Left ventricle myocardium inferior (tissue), 1 donor: ENCODE measurements at regions not wholly inside any gene's neighbourhood (a gene's known extent, or its start where the extent isn't known, plus 50 kb on each side); places are given as distances from the start of the nearest gene placed in this dataset.
"Not testable (repeated sequence)": the region's sequence is repeated elsewhere in the genome, so short reads cannot be mapped to it uniquely, and the experiment has no call there.

Source experiments
- DNase-seq: peaks from one replicate; pipeline ENCODE4 v3.0.0-alpha.2; 2020
- H3K27ac ChIP-seq: fragments of 200-600 bp; replicated peaks from 2 replicates; pipeline ENCODE4 v1.8.0; 2021
- H3K27me3 ChIP-seq: fragments of 200-600 bp; 2 replicates; pipeline ENCODE4 v1.8.0; 2021; ENCODE audit warnings: low read depth
- H3K36me3 ChIP-seq: fragments of 200-600 bp; 2 replicates; pipeline ENCODE4 v1.8.0; 2021
- H3K4me1 ChIP-seq: fragments of 200-600 bp; 2 replicates; pipeline ENCODE4 v1.8.0; 2021
- H3K4me3 ChIP-seq: fragments of 200-600 bp; 2 replicates; pipeline ENCODE4 v1.8.0; 2021; ENCODE audit warnings: mild to moderate bottlenecking, moderate library complexity
- H3K9me3 ChIP-seq: fragments of 200-600 bp; replicated peaks from 2 replicates; pipeline ENCODE4 v1.8.0; 2021
- intact Hi-C: fragments of 100-400 bp; cut with micrococcal nuclease; formaldehyde crosslinking; loops from one replicate; pipeline ENCODE4 v1.11.0; 2022
- TF ChIP-seq, protein P1 (sequence below): fragments of 200-600 bp; IDR thresholded peaks from 2 replicates; pipeline ENCODE4 v1.8.0; 2021; ENCODE audit warnings: antibody characterized with exemption, mild to moderate bottlenecking, borderline replicate concordance
- donor health status: DM: no; HTN: yes; CAD: no; lungs with severe emphysema.

DNA sequence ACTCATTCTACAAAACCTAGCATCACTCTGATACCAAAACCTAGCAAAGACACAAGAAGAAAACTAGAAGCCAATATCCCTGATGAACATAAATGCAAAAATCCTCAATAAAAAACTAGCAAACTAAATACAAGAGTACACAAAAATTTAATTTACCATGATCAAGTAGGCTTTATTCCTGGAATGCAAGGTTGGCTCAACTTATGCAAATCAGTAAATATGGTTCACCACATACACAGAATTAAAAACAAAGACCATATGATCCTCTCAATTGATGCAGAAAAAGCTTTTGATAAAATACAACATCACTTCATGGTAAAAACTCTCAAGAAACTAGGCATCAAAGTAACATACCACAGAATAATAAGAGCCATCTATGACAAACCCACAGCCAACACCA lies 188.3 kb downstream of the ETAA1 start:
- H3K36me3 ChIP-seq: no peaks in the 10 kb centered on the region
- TF ChIP-seq, protein P1, sequence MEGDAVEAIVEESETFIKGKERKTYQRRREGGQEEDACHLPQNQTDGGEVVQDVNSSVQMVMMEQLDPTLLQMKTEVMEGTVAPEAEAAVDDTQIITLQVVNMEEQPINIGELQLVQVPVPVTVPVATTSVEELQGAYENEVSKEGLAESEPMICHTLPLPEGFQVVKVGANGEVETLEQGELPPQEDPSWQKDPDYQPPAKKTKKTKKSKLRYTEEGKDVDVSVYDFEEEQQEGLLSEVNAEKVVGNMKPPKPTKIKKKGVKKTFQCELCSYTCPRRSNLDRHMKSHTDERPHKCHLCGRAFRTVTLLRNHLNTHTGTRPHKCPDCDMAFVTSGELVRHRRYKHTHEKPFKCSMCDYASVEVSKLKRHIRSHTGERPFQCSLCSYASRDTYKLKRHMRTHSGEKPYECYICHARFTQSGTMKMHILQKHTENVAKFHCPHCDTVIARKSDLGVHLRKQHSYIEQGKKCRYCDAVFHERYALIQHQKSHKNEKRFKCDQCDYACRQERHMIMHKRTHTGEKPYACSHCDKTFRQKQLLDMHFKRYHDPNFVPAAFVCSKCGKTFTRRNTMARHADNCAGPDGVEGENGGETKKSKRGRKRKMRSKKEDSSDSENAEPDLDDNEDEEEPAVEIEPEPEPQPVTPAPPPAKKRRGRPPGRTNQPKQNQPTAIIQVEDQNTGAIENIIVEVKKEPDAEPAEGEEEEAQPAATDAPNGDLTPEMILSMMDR: no peak
- peaks cover 70% of the 10 kb centered on the region for H3K9me3 ChIP-seq
- no peak overlapping the region for H3K27ac ChIP-seq
- no peak overlapping the region for H3K4me3 ChIP-seq
- no peak for DNase-seq
- intact Hi-C loops: no loop called here
- H3K4me1 ChIP-seq: no peaks in the 10 kb centered on the region
- H3K27me3 ChIP-seq: no peaks in the 10 kb centered on the region

DNA sequence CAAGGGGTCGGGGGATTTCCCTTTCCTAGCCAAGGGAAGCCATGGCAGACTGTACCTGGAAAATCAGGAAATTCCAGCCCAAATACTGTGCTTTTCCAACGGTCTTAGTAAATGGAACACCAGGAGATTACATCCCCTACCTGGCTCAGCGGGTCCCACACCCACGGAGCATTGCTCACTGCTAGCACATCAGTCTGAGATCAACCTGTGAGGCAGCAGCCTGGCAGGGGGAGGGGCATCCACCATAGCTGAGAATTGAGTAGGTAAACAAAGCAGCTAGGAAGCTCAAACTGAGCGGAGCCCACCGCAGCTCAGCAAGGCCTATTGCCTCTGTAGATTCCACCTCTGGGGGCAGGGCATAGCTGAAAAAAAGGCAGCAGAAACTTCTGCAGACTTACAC lies 192.0 kb downstream of the ETAA1 start:
- DNase-seq, intact Hi-C loops, H3K27ac ChIP-seq, H3K36me3 ChIP-seq, H3K27me3 ChIP-seq, H3K4me1 ChIP-seq, H3K4me3 ChIP-seq: not testable (repeated sequence)
- H3K9me3 ChIP-seq: peaks cover 67% of the 10 kb centered on the region

DNA sequence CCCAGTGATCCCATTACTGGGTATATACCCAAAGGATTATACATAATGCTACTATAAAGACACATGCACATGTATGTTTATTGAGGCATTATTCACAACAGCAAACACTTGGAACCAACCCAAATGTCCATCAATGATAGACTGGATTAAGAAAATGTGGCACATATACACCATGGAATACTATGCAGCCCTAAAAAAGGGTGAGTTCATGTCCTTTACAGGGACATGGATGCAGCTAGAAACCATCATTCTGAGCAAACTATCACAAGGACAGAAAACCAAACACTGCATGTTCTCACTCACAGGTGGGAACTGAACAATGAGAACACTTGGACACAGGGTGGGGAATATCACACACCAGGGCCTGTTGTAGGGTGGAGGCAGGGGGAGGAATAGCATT lies 197.4 kb downstream of the ETAA1 start:
- H3K4me1 ChIP-seq, H3K27ac ChIP-seq, H3K27me3 ChIP-seq, DNase-seq, H3K36me3 ChIP-seq, H3K4me3 ChIP-seq, intact Hi-C loops: not testable (repeated sequence)
- H3K9me3 ChIP-seq: peaks cover 53% of the 10 kb centered on the region

DNA sequence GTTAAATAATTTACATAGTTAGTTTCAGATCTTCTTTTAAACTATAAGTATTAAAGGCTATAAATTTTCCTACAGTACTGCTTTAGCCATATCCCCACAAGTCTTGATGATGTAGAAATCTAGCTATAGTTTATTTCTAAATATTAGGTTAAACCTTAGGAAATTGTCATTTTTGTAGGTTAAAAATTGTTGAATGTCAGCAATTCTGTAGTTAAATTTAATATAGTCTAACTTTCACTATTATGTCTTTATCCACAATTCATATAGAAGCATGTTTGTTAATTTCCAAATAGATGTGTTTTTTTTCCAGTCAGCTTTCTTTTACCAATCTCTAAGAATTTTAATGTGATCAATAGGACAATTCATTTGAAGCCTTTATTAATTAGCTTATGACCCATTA lies 199.7 kb downstream of the ETAA1 start:
- H3K4me1 ChIP-seq: no peaks in the 10 kb centered on the region
- intact Hi-C loops: no loop called here
- H3K9me3 ChIP-seq: peaks cover 41% of the 10 kb centered on the region
- H3K4me3 ChIP-seq: no peak overlapping the region
- DNase-seq: no peak
- H3K27ac ChIP-seq: no peak overlapping the region
- TF ChIP-seq, protein P1: no peak
- no peaks in the 10 kb centered on the region for H3K27me3 ChIP-seq
- H3K36me3 ChIP-seq: no peaks in the 10 kb centered on the region

DNA sequence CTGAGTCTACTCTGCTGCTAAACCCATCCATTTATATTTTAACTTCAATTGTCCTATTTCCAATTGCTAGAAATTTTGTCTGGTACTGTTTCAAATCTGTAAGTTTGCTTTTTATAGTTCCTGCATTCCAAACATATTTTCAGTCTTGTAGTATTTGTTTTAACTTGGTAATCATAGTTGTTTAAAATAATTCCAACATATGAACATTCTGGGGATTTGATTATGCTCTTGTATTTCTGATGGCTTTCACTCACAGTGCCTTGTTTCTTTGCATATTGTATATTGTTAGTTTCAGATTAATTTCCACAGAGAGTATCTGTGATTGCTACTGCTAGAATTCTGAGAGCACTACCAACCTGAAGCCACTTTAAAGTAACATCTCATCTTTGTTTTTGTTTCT lies 202.4 kb downstream of the ETAA1 start:
- Histone ChIP-seq H3K4me3 (no peak overlapping the region), H3K27ac (no peak overlapping the region), H3K36me3 (no peaks in the 10 kb centered on the region), H3K27me3 (no peaks in the 10 kb centered on the region), H3K9me3 (peaks cover 23% of the 10 kb centered on the region), H3K4me1 (no peaks in the 10 kb centered on the region)
- no peak for DNase-seq
- TF ChIP-seq, protein P1: no peak
- intact Hi-C loops: no loop called here

DNA sequence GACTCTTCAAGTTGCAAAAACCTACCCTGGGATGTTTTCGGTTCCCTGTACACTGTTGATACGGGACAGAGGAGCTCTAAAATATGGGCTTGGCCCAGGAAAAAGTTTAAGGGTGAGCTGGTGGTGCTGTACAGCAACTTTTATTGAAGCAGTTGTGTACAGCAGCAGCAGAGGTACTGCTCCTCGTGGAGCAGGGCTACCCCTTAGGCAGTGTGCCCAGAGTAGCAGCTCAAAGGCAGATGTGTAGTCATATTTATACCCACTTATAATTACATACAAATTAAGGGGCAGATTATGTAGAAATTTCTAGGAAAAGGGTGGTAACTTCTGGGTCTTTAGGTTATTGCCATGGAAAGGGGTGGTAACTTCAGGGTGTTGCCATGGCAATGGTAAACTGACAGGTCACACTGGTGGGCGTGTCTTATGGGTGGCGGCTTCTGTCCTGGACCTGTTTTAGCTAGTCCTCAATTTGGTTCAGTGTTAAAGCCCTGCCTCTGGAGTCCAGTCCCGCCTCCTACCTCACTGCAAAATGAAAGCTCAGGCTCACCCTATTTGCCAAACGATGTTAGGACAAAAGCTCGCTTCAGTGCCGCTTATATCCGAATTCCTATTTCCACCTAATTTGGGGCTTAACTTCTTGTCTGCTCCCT lies 203.2 kb downstream of the ETAA1 start:
- no peak for DNase-seq
- H3K27ac ChIP-seq: no peak overlapping the region
- intact Hi-C loops: no loop called here
- TF ChIP-seq, protein P1: no peak
- H3K4me1 ChIP-seq: no peaks in the 10 kb centered on the region
- no peaks in the 10 kb centered on the region for H3K36me3 ChIP-seq
- H3K4me3 ChIP-seq: no peak overlapping the region
- H3K27me3 ChIP-seq: no peaks in the 10 kb centered on the region
- peaks cover 20% of the 10 kb centered on the region for H3K9me3 ChIP-seq

DNA sequence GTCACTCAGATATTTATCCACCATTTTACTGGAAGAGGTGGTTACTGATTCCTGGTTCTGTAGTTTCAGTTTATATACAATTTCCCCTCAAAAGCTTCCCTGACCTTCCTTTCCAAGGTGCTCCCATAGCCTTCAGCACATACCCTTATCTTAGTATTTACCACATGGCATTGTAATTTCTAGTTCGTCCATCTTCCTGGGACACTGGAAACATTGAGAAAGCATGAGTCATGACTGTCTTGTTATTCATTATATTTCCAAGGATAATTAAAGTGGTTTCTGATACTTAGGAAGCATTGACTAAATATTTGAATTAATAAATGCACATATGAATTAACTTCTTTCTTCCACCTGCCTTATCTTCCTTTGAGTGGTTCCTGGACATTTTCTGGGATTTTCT lies 203.8 kb downstream of the ETAA1 start:
- no peak for DNase-seq
- no peaks in the 10 kb centered on the region for H3K27me3 ChIP-seq
- no peak overlapping the region for H3K4me3 ChIP-seq

More for the DNA sequence above, 203.8 kb downstream of the ETAA1 start:
- TF ChIP-seq, protein P1: no peak
- Histone ChIP-seq H3K36me3 (no peaks in the 10 kb centered on the region), H3K27ac (no peak overlapping the region), H3K4me1 (no peaks in the 10 kb centered on the region), H3K9me3 (peaks cover 14% of the 10 kb centered on the region)
- intact Hi-C loops: no loop called here
